ENCODE measurements at regions not wholly inside any gene's neighbourhood (a gene's known extent, or its start where the extent isn't known, plus 50 kb on each side); places are given as distances from the start of the nearest gene placed in this dataset.

DNA sequence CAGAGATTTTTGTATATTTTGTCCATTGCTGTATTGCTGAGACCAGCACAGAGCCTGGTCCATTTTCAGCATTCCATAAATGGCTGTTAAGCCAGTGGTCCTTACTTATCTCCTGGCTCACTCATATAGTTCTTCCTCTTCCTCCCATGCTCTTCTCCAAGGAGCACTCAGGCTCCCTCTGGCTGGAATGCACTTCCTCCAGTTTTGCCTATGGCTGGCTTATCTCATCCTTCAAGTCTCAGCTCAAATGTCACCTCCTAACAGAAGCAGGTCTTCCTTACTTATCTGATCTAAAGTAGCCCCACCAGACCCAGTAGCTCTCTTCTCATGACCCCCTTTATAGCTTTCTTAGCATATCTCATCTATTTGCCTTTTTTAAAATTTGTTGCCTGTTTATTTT is 146.9 kb downstream of the SLC30A10 start:
- Histone ChIP-seq H4K20me1 (ENCODE audit: insufficient read depth, low read length) (no peaks in the 10 kb centered on the region), H3K27me3 (ENCODE audit: insufficient read depth, low read length) (no peaks in the 10 kb centered on the region), H3K36me3 (ENCODE audit: insufficient read depth, low read length) (no peaks in the 10 kb centered on the region), H2AFZ (ENCODE audit: low read length) (no peak overlapping the region), H3K27ac (ENCODE audit: low read depth, low read length) (no peak overlapping the region), H3K79me2 (ENCODE audit: insufficient read depth, low read length) (no peaks in the 10 kb centered on the region), H3K4me2 (ENCODE audit: insufficient read depth, low read length) (no peak overlapping the region), H3K4me3 (ENCODE audit: insufficient read depth, low read length) (no peak overlapping the region), H3K9me3 (ENCODE audit: low read depth, low read length) (no peaks in the 10 kb centered on the region), H3K4me1 (ENCODE audit: insufficient read depth, low read length) (no peaks in the 10 kb centered on the region)
- no peak for DNase-seq (ENCODE audit: insufficient read length, low spot score, missing footprints)
- no peak for TF ChIP-seq CTCF (IDR thresholded peaks at IDR 0.05; ENCODE audit: extremely low read depth, low read depth, low read length)

- Histone ChIP-seq H2AFZ (ENCODE audit: low read length) (no peak overlapping the region), H3K79me2 (ENCODE audit: insufficient read depth, low read length) (no peaks in the 10 kb centered on the region), H3K4me3 (ENCODE audit: insufficient read depth, low read length) (no peak overlapping the region), H4K20me1 (ENCODE audit: insufficient read depth, low read length) (no peaks in the 10 kb centered on the region), H3K4me2 (ENCODE audit: insufficient read depth, low read length) (no peak overlapping the region), H3K4me1 (ENCODE audit: insufficient read depth, low read length) (no peaks in the 10 kb centered on the region), H3K9me3 (ENCODE audit: low read depth, low read length) (no peaks in the 10 kb centered on the region), H3K27ac (ENCODE audit: low read depth, low read length) (no peak overlapping the region), H3K36me3 (ENCODE audit: insufficient read depth, low read length) (no peaks in the 10 kb centered on the region), H3K27me3 (ENCODE audit: insufficient read depth, low read length) (no peaks in the 10 kb centered on the region)
- TF ChIP-seq CTCF (IDR thresholded peaks at IDR 0.05; ENCODE audit: extremely low read depth, low read depth, low read length), result no peak
- no peak for DNase-seq (ENCODE audit: insufficient read length, low spot score, missing footprints)
Observed at GRCh38 chr1:219778793-219779369, 149.5 kb downstream of the SLC30A10 start.

DNA sequence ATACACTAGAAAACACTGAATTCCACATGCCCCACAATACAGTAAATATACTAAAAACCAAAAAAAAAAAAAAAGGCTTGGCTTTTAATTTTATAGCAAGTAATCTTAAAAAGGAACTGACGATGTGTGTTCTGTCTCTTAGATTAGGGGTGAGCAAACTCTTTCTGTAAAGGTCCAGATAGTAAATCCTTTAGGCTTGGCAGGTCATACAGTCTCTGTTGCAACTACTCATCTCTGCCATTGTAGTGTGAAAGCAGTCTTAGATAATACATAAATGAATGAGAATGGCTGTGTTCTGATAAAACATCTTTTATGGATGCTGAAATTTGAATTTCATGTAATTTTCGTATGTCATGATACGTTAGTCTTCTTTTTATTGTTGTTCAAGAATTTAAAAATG is 150.2 kb downstream of the SLC30A10 start:
- Histone ChIP-seq H3K4me3 (ENCODE audit: insufficient read depth, low read length) (no peak overlapping the region), H3K4me2 (ENCODE audit: insufficient read depth, low read length) (no peak overlapping the region), H3K27me3 (ENCODE audit: insufficient read depth, low read length) (no peaks in the 10 kb centered on the region), H3K27ac (ENCODE audit: low read depth, low read length) (no peak overlapping the region), H3K36me3 (ENCODE audit: insufficient read depth, low read length) (no peaks in the 10 kb centered on the region), H3K4me1 (ENCODE audit: insufficient read depth, low read length) (no peaks in the 10 kb centered on the region), H2AFZ (ENCODE audit: low read length) (no peak overlapping the region), H4K20me1 (ENCODE audit: insufficient read depth, low read length) (no peaks in the 10 kb centered on the region), H3K9me3 (ENCODE audit: low read depth, low read length) (no peaks in the 10 kb centered on the region), H3K79me2 (ENCODE audit: insufficient read depth, low read length) (no peaks in the 10 kb centered on the region)
- no peak for DNase-seq (ENCODE audit: insufficient read length, low spot score, missing footprints)
- no peak for TF ChIP-seq CTCF (IDR thresholded peaks at IDR 0.05; ENCODE audit: extremely low read depth, low read depth, low read length)

DNA sequence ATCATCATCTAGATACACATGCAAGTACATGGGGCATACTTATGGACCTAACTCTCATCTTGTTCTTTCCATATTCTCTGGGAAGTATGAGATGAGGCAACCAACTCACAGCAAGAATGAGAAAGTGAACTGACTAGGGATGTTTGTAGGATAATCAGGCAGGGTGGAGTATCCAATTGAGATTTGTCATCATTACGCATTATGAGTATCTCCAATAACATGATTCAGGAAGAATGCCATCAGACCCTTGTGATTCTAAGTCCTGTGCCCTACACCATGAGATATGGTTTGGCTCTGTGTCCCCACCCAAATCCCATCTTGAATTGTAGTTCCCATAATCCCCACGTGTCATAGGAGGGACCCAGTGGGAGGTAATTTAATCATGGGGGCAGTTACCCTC is 154.0 kb downstream of the SLC30A10 start:
- Histone ChIP-seq H3K4me3 (ENCODE audit: insufficient read depth, low read length) (no peak overlapping the region), H3K4me2 (ENCODE audit: insufficient read depth, low read length) (no peak overlapping the region), H3K27ac (ENCODE audit: low read depth, low read length) (no peak overlapping the region), H2AFZ (ENCODE audit: low read length) (no peak overlapping the region), H3K36me3 (ENCODE audit: insufficient read depth, low read length) (no peaks in the 10 kb centered on the region), H4K20me1 (ENCODE audit: insufficient read depth, low read length) (no peaks in the 10 kb centered on the region), H3K4me1 (ENCODE audit: insufficient read depth, low read length) (no peaks in the 10 kb centered on the region), H3K79me2 (ENCODE audit: insufficient read depth, low read length) (no peaks in the 10 kb centered on the region), H3K9me3 (ENCODE audit: low read depth, low read length) (no peaks in the 10 kb centered on the region), H3K27me3 (ENCODE audit: insufficient read depth, low read length) (no peaks in the 10 kb centered on the region)
- no peak for DNase-seq (ENCODE audit: insufficient read length, low spot score, missing footprints)
- no peak for TF ChIP-seq CTCF (IDR thresholded peaks at IDR 0.05; ENCODE audit: extremely low read depth, low read depth, low read length)

Measured in osteoblast (primary cell).